ENCODE measurements at regions not wholly inside any gene's neighbourhood (a gene's known extent, or its start where the extent isn't known, plus 50 kb on each side); places are given as distances from the start of the nearest gene placed in this dataset.

GRCh38 chr7:79823246-79823951, 311.2 kb upstream of the GNAI1 start:
- Histone ChIP-seq H3K9ac (ENCODE audit: low read length) (no peak overlapping the region), H4K20me1 (ENCODE audit: insufficient read depth, low read length) (no peaks in the 10 kb centered on the region), H3K27ac (ENCODE audit: low read length) (no peak overlapping the region), H3K27me3 (replicated peaks; ENCODE audit: insufficient read depth, low read length) (no peaks in the 10 kb centered on the region), H3K9me2 (replicated peaks; ENCODE audit: insufficient read depth, low read length) (no peaks in the 10 kb centered on the region), H3K4me2 (ENCODE audit: low read depth, low read length) (no peak overlapping the region), H3F3A (ENCODE audit: insufficient read depth, low read length) (no peaks in the 10 kb centered on the region), H3K79me2 (ENCODE audit: low read length) (no peaks in the 10 kb centered on the region), H2AFZ (ENCODE audit: low read length) (no peak overlapping the region), H3K36me3 (replicated peaks; ENCODE audit: insufficient read depth, low read length) (no peaks in the 10 kb centered on the region), H3K9me3 (replicated peaks; ENCODE audit: insufficient read depth, low read length) (no peaks in the 10 kb centered on the region), H3K4me3 (ENCODE audit: low read length) (no peak overlapping the region), H3K4me1 (ENCODE audit: low read length) (no peaks in the 10 kb centered on the region)
- TF ChIP-seq EZH2 (optimal IDR thresholded peaks at IDR 0.05; ENCODE audit: low read depth, low read length) (no peak), CTCF (IDR thresholded peaks at IDR 0.05; ENCODE audit: low read length) (no peak), EZH2phosphoT487 (IDR thresholded peaks at IDR 0.05; ENCODE audit: low read length) (no peak)
- no peak for DNase-seq

- Histone ChIP-seq H4K20me1 (ENCODE audit: insufficient read depth, low read length) (no peaks in the 10 kb centered on the region), H3F3A (ENCODE audit: insufficient read depth, low read length) (no peaks in the 10 kb centered on the region), H3K4me3 (ENCODE audit: low read length) (no peak overlapping the region), H3K9ac (ENCODE audit: low read length) (no peak overlapping the region), H3K79me2 (ENCODE audit: low read length) (no peaks in the 10 kb centered on the region), H3K27me3 (replicated peaks; ENCODE audit: insufficient read depth, low read length) (no peaks in the 10 kb centered on the region), H3K4me1 (ENCODE audit: low read length) (no peaks in the 10 kb centered on the region), H3K9me2 (replicated peaks; ENCODE audit: insufficient read depth, low read length) (no peaks in the 10 kb centered on the region), H3K27ac (ENCODE audit: low read length) (no peak overlapping the region), H2AFZ (ENCODE audit: low read length) (no peak overlapping the region), H3K4me2 (ENCODE audit: low read depth, low read length) (no peak overlapping the region), H3K36me3 (replicated peaks; ENCODE audit: insufficient read depth, low read length) (no peaks in the 10 kb centered on the region), H3K9me3 (replicated peaks; ENCODE audit: insufficient read depth, low read length) (no peaks in the 10 kb centered on the region)
- DNase-seq, result no peak
- no peak for TF ChIP-seq EZH2 (optimal IDR thresholded peaks at IDR 0.05; ENCODE audit: low read depth, low read length)
- TF ChIP-seq EZH2phosphoT487 (IDR thresholded peaks at IDR 0.05; ENCODE audit: low read length), result no peak
- TF ChIP-seq CTCF (IDR thresholded peaks at IDR 0.05; ENCODE audit: low read length), result no peak
These were observed 311.9 kb upstream of the GNAI1 start for GRCh38 chr7:79822620-79823240.

- no peaks in the 10 kb centered on the region for H3K79me2 ChIP-seq (ENCODE audit: low read length)
- no peaks in the 10 kb centered on the region for H3K36me3 ChIP-seq (replicated peaks; ENCODE audit: insufficient read depth, low read length)
- H3K4me3 ChIP-seq (ENCODE audit: low read length), result no peak overlapping the region
- no peaks in the 10 kb centered on the region for H3F3A ChIP-seq (ENCODE audit: insufficient read depth, low read length)
- H3K4me2 ChIP-seq (ENCODE audit: low read depth, low read length), result no peak overlapping the region
- H3K4me1 ChIP-seq (ENCODE audit: low read length), result no peaks in the 10 kb centered on the region
- TF ChIP-seq CTCF (IDR thresholded peaks at IDR 0.05; ENCODE audit: low read length) (no peak), EZH2phosphoT487 (IDR thresholded peaks at IDR 0.05; ENCODE audit: low read length) (no peak), EZH2 (optimal IDR thresholded peaks at IDR 0.05; ENCODE audit: low read depth, low read length) (no peak)
- no peak overlapping the region for H3K9ac ChIP-seq (ENCODE audit: low read length)
- no peaks in the 10 kb centered on the region for H3K27me3 ChIP-seq (replicated peaks; ENCODE audit: insufficient read depth, low read length)
- H3K9me3 ChIP-seq (replicated peaks; ENCODE audit: insufficient read depth, low read length), result no peaks in the 10 kb centered on the region
- H3K27ac ChIP-seq (ENCODE audit: low read length), result no peak overlapping the region
- H2AFZ ChIP-seq (ENCODE audit: low read length), result no peak overlapping the region
- no peak for DNase-seq
- no peaks in the 10 kb centered on the region for H3K9me2 ChIP-seq (replicated peaks; ENCODE audit: insufficient read depth, low read length)
- no peaks in the 10 kb centered on the region for H4K20me1 ChIP-seq (ENCODE audit: insufficient read depth, low read length)
These were observed 314.2 kb upstream of the GNAI1 start for GRCh38 chr7:79820387-79820786.
